WTC11 (cell line): ENCODE measurements at regions not wholly inside any gene's neighbourhood (a gene's known extent, or its start where the extent isn't known, plus 50 kb on each side); places are given as distances from the start of the nearest gene placed in this dataset.

ENCODE experiments used
- ATAC-seq: fragments of 200-7000 bp; cut with Tn5 transposase; 2 replicates; pipeline ENCODE4 v1.10.0; 2021; ENCODE audit warnings: mild to moderate bottlenecking, moderate library complexity
- CTCF ChIA-PET: fragments of 300-600 bp; sonication (Branson Sonifier 250); formaldehyde crosslinking; loops from one replicate; lab custom pipeline; 2021; ENCODE audit warnings: antibody characterized with exemption; lab: Charles Lee
- POLR2A ChIA-PET: fragments of 350-600 bp; sonication (Branson Sonifier 250); formaldehyde crosslinking; loops from one replicate; lab custom pipeline; 2021; ENCODE audit warnings: antibody characterized with exemption; lab: Charles Lee
- DNase-seq: peaks from one replicate; pipeline ENCODE4 v3.0.0; 2021; ENCODE audit warnings: low spot score
- H3K27ac Mint-ChIP-seq: 2 replicates; pipeline ENCODE4 v1.8.0; 2021; ENCODE audit warnings: mixed read lengths
- H3K27me3 Mint-ChIP-seq: 2 replicates; pipeline ENCODE4 v1.8.0; 2021; ENCODE audit warnings: low read depth, mild to moderate bottlenecking, moderate library complexity, mixed read lengths
- H3K36me3 Mint-ChIP-seq: 2 replicates; pipeline ENCODE4 v1.8.0; 2021; ENCODE audit warnings: mixed read lengths
- H3K4me1 Mint-ChIP-seq: 2 replicates; pipeline ENCODE4 v1.8.0; 2022; ENCODE audit warnings: mixed read lengths
- H3K4me3 Mint-ChIP-seq: 2 replicates; pipeline ENCODE4 v1.8.0; 2021; ENCODE audit warnings: mild to moderate bottlenecking, moderate library complexity, mixed read lengths
- H3K9me3 Mint-ChIP-seq: 2 replicates; pipeline ENCODE4 v1.8.0; 2021; ENCODE audit warnings: mixed read lengths
- ATF1 ChIP-seq: sonication (generic); formaldehyde crosslinking; IDR thresholded peaks from 2 replicates; pipeline ENCODE4 v1.8.1; 2023; ENCODE audit warnings: mild to moderate bottlenecking, moderate library complexity, missing genetic modification reagents
- ATF6 ChIP-seq: sonication (generic); formaldehyde crosslinking; IDR thresholded peaks from 2 replicates; pipeline ENCODE4 v1.8.1; 2023; ENCODE audit warnings: mild to moderate bottlenecking, missing genetic modification reagents
- E2F1 ChIP-seq: sonication (generic); formaldehyde crosslinking; IDR thresholded peaks from 2 replicates; pipeline ENCODE4 v1.8.0; 2022; ENCODE audit warnings: mild to moderate bottlenecking, missing genetic modification reagents
- ETV6 ChIP-seq: sonication (generic); formaldehyde crosslinking; IDR thresholded peaks from 2 replicates; pipeline ENCODE4 v1.8.1; 2022; ENCODE audit warnings: mild to moderate bottlenecking, missing genetic modification reagents
- FOXP1 ChIP-seq: sonication (generic); formaldehyde crosslinking; IDR thresholded peaks from 2 replicates; pipeline ENCODE4 v1.8.0; 2022; ENCODE audit warnings: missing genetic modification reagents, mild to moderate bottlenecking, moderate library complexity, borderline replicate concordance
- GRHL2 ChIP-seq: fragments of 250-450 bp; sonication (Bioruptor Pico); IDR thresholded peaks from 2 replicates; pipeline ENCODE4 v1.8.0; 2022; ENCODE audit warnings: mild to moderate bottlenecking, moderate library complexity; ENCODE audit not compliant: insufficient replicate concordance, severe bottlenecking
- HMGA2 ChIP-seq: fragments of 250-450 bp; sonication (Bioruptor Pico); IDR thresholded peaks from 2 replicates; pipeline ENCODE4 v1.4.0; 2021; ENCODE audit warnings: mild to moderate bottlenecking, moderate library complexity
- JUN ChIP-seq: sonication (generic); formaldehyde crosslinking; IDR thresholded peaks from 2 replicates; pipeline ENCODE4 v1.8.0; 2023; ENCODE audit warnings: mild to moderate bottlenecking, missing genetic modification reagents
- MAX ChIP-seq: sonication (generic); formaldehyde crosslinking; IDR thresholded peaks from 2 replicates; pipeline ENCODE4 v1.8.0; 2022; ENCODE audit warnings: mild to moderate bottlenecking, missing genetic modification reagents
- MXD4 ChIP-seq: fragments of 250-450 bp; sonication (Bioruptor Pico); IDR thresholded peaks from 2 replicates; pipeline ENCODE4 v1.8.0; 2021; ENCODE audit warnings: mild to moderate bottlenecking, moderate library complexity, borderline replicate concordance
- MYBL2 ChIP-seq: sonication (generic); formaldehyde crosslinking; IDR thresholded peaks from 2 replicates; pipeline ENCODE4 v1.8.1; 2023; ENCODE audit warnings: mild to moderate bottlenecking, moderate library complexity, missing genetic modification reagents
- NR2C2 ChIP-seq: sonication (generic); formaldehyde crosslinking; IDR thresholded peaks from 2 replicates; pipeline ENCODE4 v1.8.0; 2022; ENCODE audit warnings: mild to moderate bottlenecking, missing genetic modification reagents
- RELA ChIP-seq: sonication (generic); formaldehyde crosslinking; IDR thresholded peaks from 2 replicates; pipeline ENCODE4 v1.8.1; 2022; ENCODE audit warnings: missing genetic modification reagents, mild to moderate bottlenecking, borderline replicate concordance
- RORB ChIP-seq: fragments of 250-450 bp; sonication (Bioruptor Pico); IDR thresholded peaks from 2 replicates; pipeline ENCODE4 v1.9.0; 2021; ENCODE audit warnings: mild to moderate bottlenecking
- TP53 ChIP-seq: sonication (generic); formaldehyde crosslinking; IDR thresholded peaks from 2 replicates; pipeline ENCODE4 v1.8.1; 2023; ENCODE audit warnings: mild to moderate bottlenecking, missing genetic modification reagents
- ZNF232 ChIP-seq: sonication (generic); formaldehyde crosslinking; IDR thresholded peaks from 2 replicates; pipeline ENCODE4 v1.8.0; 2022; ENCODE audit warnings: mild to moderate bottlenecking, missing genetic modification reagents
- ZNF263 ChIP-seq: sonication (generic); formaldehyde crosslinking; IDR thresholded peaks from 2 replicates; pipeline ENCODE4 v1.8.1; 2022; ENCODE audit warnings: low read depth, mild to moderate bottlenecking, moderate library complexity, missing genetic modification reagents
- ZNF396 ChIP-seq: fragments of 250-450 bp; sonication (Bioruptor Pico); IDR thresholded peaks from 2 replicates; pipeline ENCODE4 v1.8.0; 2021; ENCODE audit warnings: mild to moderate bottlenecking, moderate library complexity, borderline replicate concordance
- ZNF416 ChIP-seq: fragments of 250-450 bp; sonication (Bioruptor Pico); IDR thresholded peaks from 2 replicates; pipeline ENCODE4 v1.9.0; 2021; ENCODE audit warnings: mild to moderate bottlenecking, inconsistent platforms
- TF ChIP-seq, protein P1 (sequence below): fragments of 250-450 bp; sonication (Bioruptor Pico); IDR thresholded peaks from 2 replicates; pipeline ENCODE4 v1.8.0; 2021; ENCODE audit warnings: mild to moderate bottlenecking
- TF ChIP-seq, protein P2 (sequence below): fragments of 250-450 bp; sonication (Bioruptor Pico); conservative IDR thresholded peaks from 2 replicates; pipeline ENCODE4 v1.9.0; 2021; ENCODE audit warnings: mild to moderate bottlenecking
- TF ChIP-seq, protein P3 (sequence below): sonication (generic); formaldehyde crosslinking; IDR thresholded peaks from 2 replicates; pipeline ENCODE4 v1.8.1; 2022; ENCODE audit warnings: low read depth, missing genetic modification reagents, borderline replicate concordance
- TF ChIP-seq, protein P4 (sequence below): sonication (generic); formaldehyde crosslinking; IDR thresholded peaks from 2 replicates; pipeline ENCODE4 v1.8.0; 2022; ENCODE audit warnings: missing genetic modification reagents

DNA sequence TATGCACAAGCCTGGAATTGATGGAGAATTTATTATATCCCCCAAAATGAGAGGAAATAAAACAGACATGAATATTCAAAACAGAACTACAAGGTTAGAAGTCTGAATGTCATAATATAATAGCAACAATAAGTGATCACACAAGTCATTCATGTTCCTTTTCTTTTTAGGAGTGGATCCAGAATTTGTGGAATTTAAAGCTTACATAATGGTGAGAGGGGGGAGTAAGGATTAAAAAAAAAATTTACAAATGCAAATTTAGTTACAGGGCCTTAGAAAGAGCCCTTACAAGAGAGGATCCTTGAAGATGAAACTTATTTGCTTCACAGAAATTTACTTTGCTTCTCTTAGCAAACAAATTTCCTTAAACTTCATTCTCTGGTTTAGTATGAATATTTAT is 716.1 kb upstream of the CXADR start:
- Mint-ChIP-seq H3K27me3 (no peaks in the 10 kb centered on the region), H3K4me3 (no peak overlapping the region), H3K4me1 (peaks cover 22% of the 10 kb centered on the region), H3K9me3 (peaks cover 4% of the 10 kb centered on the region), H3K27ac (no peak overlapping the region), H3K36me3 (no peaks in the 10 kb centered on the region)
- POLR2A ChIA-PET, result interaction anchor here (0.6 kb wide), 1 partner anchor 520 kb away, joined by 7 read pairs; no protein-coding TSS in a partner anchor
- CTCF ChIA-PET, result no interaction called here
- no peak for ATAC-seq
- no peak for DNase-seq
- no peak for TF ChIP-seq GRHL2 (CRISPR knock-in tag)
- TF ChIP-seq RORB (CRISPR knock-in tag), result no peak
- TF ChIP-seq MYBL2 (CRISPR knock-in tag), result no peak
- TF ChIP-seq TP53 (CRISPR knock-in tag), result no peak
- no peak for TF ChIP-seq RELA (CRISPR knock-in tag)
- TF ChIP-seq, protein P1, sequence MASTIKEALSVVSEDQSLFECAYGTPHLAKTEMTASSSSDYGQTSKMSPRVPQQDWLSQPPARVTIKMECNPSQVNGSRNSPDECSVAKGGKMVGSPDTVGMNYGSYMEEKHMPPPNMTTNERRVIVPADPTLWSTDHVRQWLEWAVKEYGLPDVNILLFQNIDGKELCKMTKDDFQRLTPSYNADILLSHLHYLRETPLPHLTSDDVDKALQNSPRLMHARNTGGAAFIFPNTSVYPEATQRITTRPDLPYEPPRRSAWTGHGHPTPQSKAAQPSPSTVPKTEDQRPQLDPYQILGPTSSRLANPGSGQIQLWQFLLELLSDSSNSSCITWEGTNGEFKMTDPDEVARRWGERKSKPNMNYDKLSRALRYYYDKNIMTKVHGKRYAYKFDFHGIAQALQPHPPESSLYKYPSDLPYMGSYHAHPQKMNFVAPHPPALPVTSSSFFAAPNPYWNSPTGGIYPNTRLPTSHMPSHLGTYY (CRISPR knock-in tag), result no peak
- TF ChIP-seq, protein P2, sequence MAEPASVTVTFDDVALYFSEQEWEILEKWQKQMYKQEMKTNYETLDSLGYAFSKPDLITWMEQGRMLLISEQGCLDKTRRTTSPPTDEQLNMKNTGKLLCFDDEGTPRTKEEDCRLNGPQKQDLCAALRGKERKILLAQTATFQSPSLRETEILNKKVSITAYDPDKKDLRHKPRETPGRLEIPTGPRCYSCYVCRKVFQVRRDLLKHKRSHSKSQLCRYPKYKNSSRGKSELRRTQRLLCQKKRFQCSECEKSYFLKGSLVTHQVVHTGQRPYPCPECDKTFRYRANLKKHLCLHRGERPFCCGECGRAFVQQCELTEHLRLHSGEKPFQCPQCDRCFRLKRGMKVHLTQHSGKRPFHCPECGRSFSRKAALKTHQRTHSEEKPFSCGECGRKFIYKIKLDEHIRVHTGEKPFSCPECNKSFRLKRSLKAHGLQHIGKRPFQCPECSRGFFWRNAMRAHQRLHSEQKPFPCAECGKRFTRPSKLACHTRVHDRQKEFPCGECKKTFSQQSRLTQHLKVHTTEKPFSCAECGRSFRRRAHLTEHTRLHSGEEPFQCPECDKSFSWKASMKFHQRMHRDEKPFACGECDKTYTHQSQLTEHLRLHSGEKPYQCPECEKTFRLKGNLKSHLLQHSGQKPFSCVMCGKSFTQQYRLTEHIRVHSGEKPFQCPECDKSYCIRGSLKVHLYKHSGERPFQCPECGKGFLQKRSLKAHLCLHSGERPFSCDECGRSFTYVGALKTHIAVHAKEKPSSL (CRISPR knock-in tag), result no peak
- no peak for TF ChIP-seq JUN (CRISPR knock-in tag)
- TF ChIP-seq, protein P3, sequence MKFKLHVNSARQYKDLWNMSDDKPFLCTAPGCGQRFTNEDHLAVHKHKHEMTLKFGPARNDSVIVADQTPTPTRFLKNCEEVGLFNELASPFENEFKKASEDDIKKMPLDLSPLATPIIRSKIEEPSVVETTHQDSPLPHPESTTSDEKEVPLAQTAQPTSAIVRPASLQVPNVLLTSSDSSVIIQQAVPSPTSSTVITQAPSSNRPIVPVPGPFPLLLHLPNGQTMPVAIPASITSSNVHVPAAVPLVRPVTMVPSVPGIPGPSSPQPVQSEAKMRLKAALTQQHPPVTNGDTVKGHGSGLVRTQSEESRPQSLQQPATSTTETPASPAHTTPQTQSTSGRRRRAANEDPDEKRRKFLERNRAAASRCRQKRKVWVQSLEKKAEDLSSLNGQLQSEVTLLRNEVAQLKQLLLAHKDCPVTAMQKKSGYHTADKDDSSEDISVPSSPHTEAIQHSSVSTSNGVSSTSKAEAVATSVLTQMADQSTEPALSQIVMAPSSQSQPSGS (CRISPR knock-in tag), result no peak
- TF ChIP-seq ZNF263 (CRISPR knock-in tag), result no peak
- TF ChIP-seq NR2C2 (CRISPR knock-in tag), result no peak
- no peak for TF ChIP-seq MXD4 (CRISPR knock-in tag)
- no peak for TF ChIP-seq MAX
- TF ChIP-seq ZNF232, result no peak
- no peak for TF ChIP-seq ETV6 (CRISPR knock-in tag)

GRCh38 chr21:16797540-16797939 is 715.3 kb upstream of the CXADR start:
- Mint-ChIP-seq H3K9me3 (peaks cover 4% of the 10 kb centered on the region), H3K27ac (no peak overlapping the region), H3K36me3 (no peaks in the 10 kb centered on the region), H3K27me3 (no peaks in the 10 kb centered on the region), H3K4me3 (no peak overlapping the region), H3K4me1 (peaks cover 22% of the 10 kb centered on the region)
- ChIA-PET POLR2A (no interaction called here), CTCF (no interaction called here)
- ATAC-seq (no peak), DNase-seq (no peak)
- TF ChIP-seq FOXP1, result no peak
- TF ChIP-seq ZNF232, result no peak

- peaks cover 22% of the 10 kb centered on the region for H3K4me1 Mint-ChIP-seq
- POLR2A ChIA-PET, result no interaction called here
- H3K36me3 Mint-ChIP-seq, result no peaks in the 10 kb centered on the region
- TF ChIP-seq ZNF396 (CRISPR knock-in tag) (no peak), HMGA2 (CRISPR knock-in tag) (no peak), ZNF416 (CRISPR knock-in tag) (no peak), E2F1 (CRISPR knock-in tag) (no peak), ATF1 (CRISPR knock-in tag) (no peak), ATF6 (CRISPR knock-in tag) (no peak)
- TF ChIP-seq, protein P4, sequence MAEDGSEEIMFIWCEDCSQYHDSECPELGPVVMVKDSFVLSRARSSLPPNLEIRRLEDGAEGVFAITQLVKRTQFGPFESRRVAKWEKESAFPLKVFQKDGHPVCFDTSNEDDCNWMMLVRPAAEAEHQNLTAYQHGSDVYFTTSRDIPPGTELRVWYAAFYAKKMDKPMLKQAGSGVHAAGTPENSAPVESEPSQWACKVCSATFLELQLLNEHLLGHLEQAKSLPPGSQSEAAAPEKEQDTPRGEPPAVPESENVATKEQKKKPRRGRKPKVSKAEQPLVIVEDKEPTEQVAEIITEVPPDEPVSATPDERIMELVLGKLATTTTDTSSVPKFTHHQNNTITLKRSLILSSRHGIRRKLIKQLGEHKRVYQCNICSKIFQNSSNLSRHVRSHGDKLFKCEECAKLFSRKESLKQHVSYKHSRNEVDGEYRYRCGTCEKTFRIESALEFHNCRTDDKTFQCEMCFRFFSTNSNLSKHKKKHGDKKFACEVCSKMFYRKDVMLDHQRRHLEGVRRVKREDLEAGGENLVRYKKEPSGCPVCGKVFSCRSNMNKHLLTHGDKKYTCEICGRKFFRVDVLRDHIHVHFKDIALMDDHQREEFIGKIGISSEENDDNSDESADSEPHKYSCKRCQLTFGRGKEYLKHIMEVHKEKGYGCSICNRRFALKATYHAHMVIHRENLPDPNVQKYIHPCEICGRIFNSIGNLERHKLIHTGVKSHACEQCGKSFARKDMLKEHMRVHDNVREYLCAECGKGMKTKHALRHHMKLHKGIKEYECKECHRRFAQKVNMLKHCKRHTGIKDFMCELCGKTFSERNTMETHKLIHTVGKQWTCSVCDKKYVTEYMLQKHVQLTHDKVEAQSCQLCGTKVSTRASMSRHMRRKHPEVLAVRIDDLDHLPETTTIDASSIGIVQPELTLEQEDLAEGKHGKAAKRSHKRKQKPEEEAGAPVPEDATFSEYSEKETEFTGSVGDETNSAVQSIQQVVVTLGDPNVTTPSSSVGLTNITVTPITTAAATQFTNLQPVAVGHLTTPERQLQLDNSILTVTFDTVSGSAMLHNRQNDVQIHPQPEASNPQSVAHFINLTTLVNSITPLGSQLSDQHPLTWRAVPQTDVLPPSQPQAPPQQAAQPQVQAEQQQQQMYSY (CRISPR knock-in tag), result no peak
Observed at GRCh38 chr21:16797966-16798365, 714.9 kb upstream of the CXADR start.

More at GRCh38 chr21:16797966-16798365, 714.9 kb upstream of the CXADR start:
- ATAC-seq (no peak), DNase-seq (no peak)
- CTCF ChIA-PET, result no interaction called here
- H3K27me3 Mint-ChIP-seq, result no peaks in the 10 kb centered on the region
- no peak overlapping the region for H3K27ac Mint-ChIP-seq
- H3K4me3 Mint-ChIP-seq, result no peak overlapping the region
- peaks cover 4% of the 10 kb centered on the region for H3K9me3 Mint-ChIP-seq
